ENCODE measurements at regions not wholly inside any gene's neighbourhood (a gene's known extent, or its start where the extent isn't known, plus 50 kb on each side); places are given as distances from the start of the nearest gene placed in this dataset.
"Not testable (repeated sequence)": the region's sequence is repeated elsewhere in the genome, so short reads cannot be mapped to it uniquely, and the experiment has no call there.

DNA sequence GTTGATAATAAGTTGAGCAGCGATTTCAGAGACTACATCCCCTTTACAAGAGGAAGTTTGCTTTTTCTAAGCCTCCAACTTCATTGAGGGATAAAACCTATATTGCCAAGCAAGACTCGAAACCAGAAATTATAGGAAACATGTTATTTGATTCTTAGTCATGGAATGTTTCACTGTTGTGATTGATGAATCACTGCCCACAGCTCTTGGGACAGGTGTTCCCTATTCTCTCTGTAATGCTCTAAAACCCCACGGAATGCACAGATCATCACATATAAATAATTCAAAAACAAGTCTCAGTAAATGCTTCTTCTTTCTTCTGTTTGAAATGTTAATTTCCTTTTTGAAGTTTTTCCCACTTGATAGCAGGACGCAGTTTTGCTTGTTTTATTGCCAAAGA is 809.5 kb upstream of the GOT2 start:
- no peak for DNase-seq (ENCODE audit: low read depth)

GRCh38 chr16:59540621-59541020 is 806.5 kb upstream of the GOT2 start:
- DNase-seq (ENCODE audit: low read depth) = no peak

DNA sequence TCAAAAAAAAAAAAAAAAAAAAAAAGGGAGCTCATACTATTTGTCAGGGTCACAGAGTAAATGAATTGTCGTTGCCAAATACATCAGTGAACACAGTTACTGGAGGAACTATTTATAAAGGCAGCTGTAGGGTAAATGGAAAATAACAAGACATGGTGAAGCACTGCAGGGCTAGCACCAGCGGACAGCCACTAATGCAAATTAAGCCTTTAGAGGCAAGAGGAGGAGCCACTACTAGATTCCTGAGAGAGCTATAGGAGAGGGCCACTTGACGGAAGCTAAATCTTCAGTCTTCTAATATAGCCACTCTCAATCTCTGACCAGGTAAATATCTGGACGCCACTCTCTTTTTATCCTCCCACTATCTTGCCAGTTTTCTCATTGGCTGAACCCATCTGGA is 801.2 kb upstream of the GOT2 start:
- DNase-seq (ENCODE audit: low read depth) = no peak

DNA sequence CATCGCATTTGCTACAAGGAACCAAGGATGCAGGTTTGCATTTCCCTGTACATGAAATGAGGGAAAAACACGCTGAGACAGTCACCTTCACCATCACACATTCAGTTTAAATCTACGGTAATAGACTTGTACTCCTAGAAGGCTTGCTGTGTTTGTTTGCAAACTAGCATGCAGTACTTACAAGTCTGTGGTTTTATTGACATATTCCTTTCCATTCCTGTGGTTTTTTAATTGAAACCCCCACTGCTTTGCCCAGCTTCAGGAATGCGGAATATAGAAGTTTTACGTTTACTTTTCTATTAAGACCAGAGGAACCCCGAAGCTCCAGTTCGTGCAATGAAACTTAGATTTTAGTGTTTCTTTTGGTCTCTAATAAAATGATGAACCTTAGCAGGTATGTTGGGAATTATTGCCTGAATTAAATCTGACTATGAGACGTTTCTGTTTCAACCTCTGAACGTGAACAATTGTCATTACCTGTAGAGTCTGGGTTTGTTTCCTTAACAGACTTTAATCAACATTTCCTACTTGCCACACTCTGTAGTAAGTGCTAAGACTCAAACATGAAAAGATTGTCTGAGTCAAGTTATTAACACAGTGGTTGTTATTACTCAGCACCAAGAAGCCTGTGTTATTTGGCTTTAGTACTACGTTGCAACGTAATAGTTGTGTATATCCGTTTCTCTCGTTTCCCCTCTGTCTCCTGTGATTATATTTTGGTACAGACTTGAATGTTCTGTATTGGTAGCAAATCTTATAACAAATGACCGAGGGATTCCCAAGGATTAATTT is 793.3 kb upstream of the GOT2 start:
- no peak for DNase-seq (ENCODE audit: low read depth)

DNA sequence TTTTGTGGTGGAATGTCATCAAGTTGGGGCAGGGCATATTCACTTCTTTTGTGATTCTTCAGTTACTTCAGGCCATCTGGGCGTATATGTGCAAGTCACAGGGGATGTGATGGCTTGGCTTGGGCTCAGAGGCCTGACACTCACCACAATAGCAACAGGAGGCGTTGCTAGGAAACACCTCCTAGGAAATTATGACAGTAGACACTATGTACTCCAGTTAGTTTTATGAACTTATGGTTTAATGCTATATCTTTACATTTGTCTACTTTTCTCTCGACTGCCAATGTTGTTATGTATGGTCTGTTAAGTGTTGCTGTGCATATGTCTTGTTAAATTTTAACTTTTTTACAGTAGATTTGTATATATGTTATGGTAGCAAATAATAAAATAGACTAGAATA is 788.7 kb upstream of the GOT2 start:
- no peak for DNase-seq (ENCODE audit: low read depth)

GRCh38 chr16:59518721-59519120 is 784.6 kb upstream of the GOT2 start:
- DNase-seq (ENCODE audit: low read depth) = not testable (repeated sequence)

DNA sequence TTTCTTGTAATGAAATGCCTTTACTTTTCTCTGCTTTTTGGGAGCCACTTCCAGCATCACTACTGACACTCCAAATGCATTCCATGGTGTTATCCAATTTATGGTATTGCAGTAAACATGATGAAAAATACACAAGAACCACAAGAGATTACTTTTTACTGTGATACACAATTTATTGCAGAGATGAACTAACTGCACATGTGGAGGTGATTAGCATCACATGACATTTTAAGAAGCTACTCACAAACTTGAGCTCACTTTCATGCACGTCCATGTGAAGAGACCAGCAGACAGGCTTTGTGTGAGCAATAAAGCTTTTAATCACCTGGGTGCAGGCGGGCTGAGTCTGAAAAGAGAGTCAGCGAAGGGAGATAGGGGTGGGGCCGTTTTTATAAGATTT is 780.5 kb upstream of the GOT2 start:
- no peak for DNase-seq (ENCODE audit: low read depth)

DNA sequence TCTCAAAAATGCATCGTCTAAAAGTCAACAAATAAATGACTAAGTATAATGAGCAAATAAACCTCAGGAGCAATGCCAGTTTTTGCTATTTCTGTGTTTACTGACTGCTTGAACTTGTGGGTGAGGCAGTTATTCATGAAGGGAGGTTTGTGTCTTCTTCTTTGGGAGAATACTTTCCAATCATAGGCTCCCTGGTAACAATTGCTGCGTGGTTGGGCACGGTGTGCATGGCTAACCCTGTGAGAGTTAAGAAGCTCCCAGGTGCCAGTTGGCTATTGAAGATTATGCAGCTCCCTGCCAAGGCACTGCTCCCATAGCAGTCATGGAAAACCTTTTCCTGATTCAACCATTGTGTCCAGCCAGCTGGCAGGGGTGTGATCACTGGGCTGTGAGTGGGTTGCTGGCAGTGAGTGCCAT is 775.9 kb upstream of the GOT2 start:
- DNase-seq (ENCODE audit: low read depth) = no peak

DNA sequence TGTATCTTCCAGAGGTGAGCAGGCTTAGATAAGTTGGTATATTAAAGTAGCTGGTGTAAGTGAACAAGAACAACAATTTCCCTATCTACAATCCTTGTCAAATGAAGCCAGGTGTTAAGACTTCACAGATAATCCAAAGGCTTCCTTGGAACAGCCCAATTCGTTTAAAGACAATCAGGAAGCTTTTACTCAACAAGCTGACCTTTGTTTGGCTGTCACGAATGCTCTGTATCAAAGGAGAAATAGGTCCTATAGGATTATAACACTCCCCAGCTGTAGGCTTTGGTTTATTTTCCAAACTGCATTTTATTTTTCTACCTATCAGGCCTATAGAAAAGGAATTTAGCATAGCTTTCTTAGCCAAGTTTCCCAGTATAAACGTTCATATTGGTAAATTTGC is 766.5 kb upstream of the GOT2 start:
- DNase-seq (ENCODE audit: low read depth) = no peak

DNA sequence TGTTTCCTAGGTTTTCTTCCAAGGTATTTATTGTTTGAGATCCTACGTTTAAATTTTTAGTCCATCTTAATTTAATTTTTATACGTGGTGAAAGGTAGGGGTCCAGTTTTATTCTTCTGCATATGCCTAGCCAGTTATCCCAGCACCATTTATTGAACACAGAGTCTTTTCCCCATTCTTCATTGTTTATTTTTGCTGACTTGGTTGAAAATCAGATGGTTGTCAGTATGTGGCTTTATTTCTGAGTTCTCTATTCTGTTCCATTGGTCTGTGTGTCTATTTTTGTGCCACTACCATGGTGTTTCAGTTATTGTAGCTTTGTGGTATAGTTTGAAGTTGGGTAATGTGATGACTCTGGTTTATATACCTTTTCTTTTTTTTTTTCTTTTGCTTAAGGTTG is 753.0 kb upstream of the GOT2 start:
- no peak for DNase-seq (ENCODE audit: low read depth)

DNA sequence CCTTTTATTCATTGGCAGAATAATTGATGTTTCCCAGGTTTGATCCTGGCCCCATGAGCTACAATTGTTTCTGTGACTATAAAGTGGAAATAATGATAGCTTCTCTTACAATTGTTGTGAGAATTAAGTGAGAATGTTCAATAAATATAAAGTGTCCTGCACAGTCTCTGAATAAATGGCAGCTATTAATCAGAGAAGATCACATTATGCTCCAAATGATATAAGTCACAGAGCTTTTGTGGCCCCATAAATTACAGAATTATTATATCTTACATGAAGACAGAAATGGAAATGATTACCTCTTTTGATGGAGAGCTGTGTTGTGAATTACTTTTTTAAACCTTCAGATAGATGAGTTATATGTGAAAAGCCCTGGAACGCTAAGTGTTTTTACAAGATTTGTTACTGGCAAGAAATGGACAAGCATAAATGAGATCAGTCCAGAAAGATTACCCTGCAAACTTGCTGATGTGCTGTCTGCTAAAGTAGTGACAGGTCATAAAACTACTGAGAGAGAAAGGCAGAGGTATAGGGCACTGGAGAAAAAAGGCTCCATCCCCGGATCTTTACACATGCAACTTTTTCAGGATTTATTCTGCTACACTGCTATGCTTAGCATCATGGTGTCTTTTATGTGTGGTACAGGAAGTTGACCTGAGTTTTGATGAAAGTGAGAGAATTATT is 750.9 kb upstream of the GOT2 start:
- DNase-seq (ENCODE audit: low read depth) = no peak

- no peak for DNase-seq (ENCODE audit: low read depth)
These were observed 744.7 kb upstream of the GOT2 start for GRCh38 chr16:59478838-59479237.

- no peak for DNase-seq (ENCODE audit: low read depth)
These were observed 736.4 kb upstream of the GOT2 start for GRCh38 chr16:59470556-59470955.

- DNase-seq (ENCODE audit: low read depth) = no peak
These were observed 735.1 kb upstream of the GOT2 start for GRCh38 chr16:59469266-59469665.

- no peak for DNase-seq (ENCODE audit: low read depth)
These were observed 729.7 kb upstream of the GOT2 start for GRCh38 chr16:59463776-59464175.

DNA sequence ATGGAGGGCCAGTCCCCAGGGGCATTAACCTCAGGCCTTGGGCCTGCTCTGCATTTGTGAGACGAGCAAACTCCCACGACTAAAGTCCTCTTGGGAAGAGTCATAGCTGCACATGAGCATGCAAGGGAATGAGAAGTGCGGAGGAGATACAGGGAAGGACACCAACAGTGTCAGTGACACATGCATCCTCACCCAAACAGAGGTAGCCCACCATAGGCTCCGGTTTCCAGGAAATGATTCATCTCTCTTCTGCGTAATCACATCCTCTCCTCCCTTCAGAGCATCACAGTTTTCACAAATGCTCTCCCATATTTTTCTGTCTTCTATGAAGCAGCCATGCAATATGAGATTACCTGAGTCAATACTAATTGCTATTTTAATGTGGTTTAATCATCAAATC is 725.7 kb upstream of the GOT2 start:
- DNase-seq (ENCODE audit: low read depth) = no peak

GRCh38 chr16:59455497-59455896 is 721.4 kb upstream of the GOT2 start:
- DNase-seq (ENCODE audit: low read depth) = no peak

DNA sequence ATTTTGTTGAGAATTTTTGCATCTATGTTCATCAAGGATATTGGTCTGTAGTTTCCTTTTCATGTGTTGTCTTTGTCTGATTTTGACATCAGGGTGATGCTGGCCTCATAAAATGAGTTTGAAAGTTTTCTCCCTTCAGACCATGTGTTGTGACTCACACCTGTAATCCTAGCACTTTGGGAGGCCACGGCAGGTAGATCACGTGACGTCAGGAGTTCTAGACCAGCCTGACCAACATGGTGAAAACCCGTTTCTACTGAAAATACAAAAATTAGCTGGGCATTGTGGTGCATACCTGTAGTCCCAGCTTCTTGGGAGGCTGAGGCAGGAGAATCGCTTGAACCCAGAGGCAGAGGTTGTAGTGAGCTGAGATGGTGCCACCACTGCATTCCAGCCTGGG is 716.4 kb upstream of the GOT2 start:
- not testable (repeated sequence) for DNase-seq (ENCODE audit: low read depth)

GRCh38 chr16:59440502-59440901 is 706.4 kb upstream of the GOT2 start:
- no peak for DNase-seq (ENCODE audit: low read depth)

- no peak for DNase-seq (ENCODE audit: low read depth)
These were observed 698.8 kb upstream of the GOT2 start for GRCh38 chr16:59432896-59433295.

- DNase-seq (ENCODE audit: low read depth) = no peak
These were observed 698.2 kb upstream of the GOT2 start for GRCh38 chr16:59432276-59432675.

DNA sequence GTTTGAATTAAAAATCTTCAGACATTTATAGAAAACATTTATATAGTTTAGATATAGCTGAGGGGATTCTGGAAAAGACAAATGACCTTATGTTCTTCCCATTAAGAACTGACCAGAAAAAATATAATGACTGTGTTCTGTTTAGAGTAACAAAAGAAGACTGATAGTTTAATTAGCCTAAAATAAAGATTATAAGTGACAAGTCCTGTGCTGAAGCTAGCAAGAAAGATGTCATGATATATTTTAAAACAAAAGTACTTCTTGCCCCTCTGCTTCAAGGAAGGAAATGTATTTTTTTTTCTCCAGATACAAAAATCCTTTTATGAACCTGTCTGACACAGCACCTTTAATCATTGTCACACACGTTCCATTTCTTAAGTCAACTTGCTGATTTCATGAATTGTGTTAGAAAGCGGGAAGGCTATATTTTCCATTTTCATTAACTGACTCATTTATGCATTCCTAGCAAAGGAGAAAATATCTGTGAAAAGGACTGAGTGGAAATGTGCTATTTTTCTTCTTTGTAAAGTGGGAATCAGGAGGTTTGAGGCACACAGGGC is 690.7 kb upstream of the GOT2 start:
- DNase-seq (ENCODE audit: low read depth) = no peak

Data from activated T-cell treated with anti-CD3 and anti-CD28 coated beads for 48 hours (primary cell).